Pancreas (tissue), 10 donors: ENCODE measurements at regions not wholly inside any gene's neighbourhood (a gene's known extent, or its start where the extent isn't known, plus 50 kb on each side); places are given as distances from the start of the nearest gene placed in this dataset.

ENCODE experiments used
- ATAC-seq, 4 donors: fragments of 200-7000 bp; cut with Tn5 transposase; one replicate each; pipeline versions ENCODE4 v1.8.0 to v1.9.1; 2020; ENCODE audit warnings: mild to moderate bottlenecking in 4 of 4, moderate library complexity in 4 of 4
- DNase-seq, 6 donors: peaks; one replicate each; pipeline ENCODE4 v3.0.0-alpha.2; 2020
- FAIRE-seq: peaks from 2 replicates; lab custom pipeline; 2012; peaks lifted over from hg19 to GRCh38; lab: Jason Lieb, UNC
- H3K27ac ChIP-seq, 4 donors: fragments of 200-600 bp; sonication (generic); 1 replicate in 3 of 4; 2 replicates in 1 of 4; pipeline versions ENCODE4 v1.5.0 to v1.8.0; 2020
- H3K27me3 ChIP-seq, 4 donors: fragments of 200-600 bp; one replicate each; pipeline ENCODE4 v1.8.0; 2021
- H3K36me3 ChIP-seq, 3 donors: fragments of 200-600 bp; sonication (generic) in 1 of 3; one replicate each; pipeline versions ENCODE4 v1.5.0 to v1.8.0; 2020 to 2021
- H3K4me1 ChIP-seq, 3 donors: fragments of 200-600 bp; one replicate each; pipeline ENCODE4 v1.8.0; 2021
- H3K4me3 ChIP-seq, 4 donors: fragments of 200-600 bp; sonication (generic) in 2 of 4; one replicate each; pipeline versions ENCODE4 v1.5.0 to v1.8.0; 2020 to 2021
- H3K9me3 ChIP-seq, 4 donors: fragments of 200-600 bp; one replicate each; pipeline ENCODE4 v1.8.0; 2021
- WGBS, 2 donors: extraction: QIAGEN DNeasy Blood & Tissue Kit; methylation state at CpG; one replicate each; pipeline ENCODE4 v1.1.7; 2013; 5-methylcytosine and 5-hydroxymethylcytosine counted together
- intact Hi-C, 3 donors: fragments of 100-400 bp; cut with DNase I; formaldehyde crosslinking; loops; one replicate each; pipeline versions ENCODE4 v1.11.1 to v1.14.2; 2022
- TF ChIP-seq, protein P1 (sequence below), 4 donors: fragments of 200-600 bp; sonication (generic) in 3 of 4; IDR thresholded peaks; one replicate each; pipeline versions ENCODE4 v1.5.0 to v1.8.0; 2021; ENCODE audit warnings: antibody characterized with exemption in 4 of 4
- donor health status: healthy with polysubstance abuse.
- donor health status: DM: no; HTN: no; CAD: no; lungs with moderate emphysema.
- donor health status: DM: no; HTN: no; CAD: no.
- donor health status: control.
- donor health status: control.
- donor health status: Bipolar disorder and iron deficiency.
- donor health status: DM: yes; HTN: yes; CAD: no.
- donor health status: DM: no; HTN: no; CAD: no.
- donor health status: DM: no; HTN: no; CAD: no.
- donor health status: DM: yes; HTN: yes; CAD: no.

DNA sequence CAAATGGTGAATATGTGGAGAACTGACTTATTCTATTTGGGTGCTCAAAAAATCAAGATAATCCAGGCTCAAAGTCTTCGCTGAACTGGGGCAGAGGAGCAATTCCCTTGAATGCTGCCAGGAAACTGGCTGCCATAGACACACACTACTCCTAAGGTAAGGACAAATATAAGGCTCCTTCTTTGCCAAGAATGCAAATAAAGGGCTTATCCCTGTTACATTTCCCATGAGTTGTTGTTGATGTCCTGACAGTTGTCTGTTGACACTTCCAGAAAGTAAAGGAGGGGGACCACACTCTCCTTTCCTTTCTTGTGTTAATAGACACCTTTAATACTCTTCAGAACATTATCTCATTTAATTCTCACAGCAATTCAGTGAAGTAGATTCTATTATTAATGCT is 212.2 kb upstream of the PTBP2 start:
- H3K27ac ChIP-seq: no peak overlapping the region
- ATAC-seq: no peak
- WGBS, 2 donors: 42 to 50% methylated on average over 1 of the region's 1 CpG
- TF ChIP-seq, protein P1, sequence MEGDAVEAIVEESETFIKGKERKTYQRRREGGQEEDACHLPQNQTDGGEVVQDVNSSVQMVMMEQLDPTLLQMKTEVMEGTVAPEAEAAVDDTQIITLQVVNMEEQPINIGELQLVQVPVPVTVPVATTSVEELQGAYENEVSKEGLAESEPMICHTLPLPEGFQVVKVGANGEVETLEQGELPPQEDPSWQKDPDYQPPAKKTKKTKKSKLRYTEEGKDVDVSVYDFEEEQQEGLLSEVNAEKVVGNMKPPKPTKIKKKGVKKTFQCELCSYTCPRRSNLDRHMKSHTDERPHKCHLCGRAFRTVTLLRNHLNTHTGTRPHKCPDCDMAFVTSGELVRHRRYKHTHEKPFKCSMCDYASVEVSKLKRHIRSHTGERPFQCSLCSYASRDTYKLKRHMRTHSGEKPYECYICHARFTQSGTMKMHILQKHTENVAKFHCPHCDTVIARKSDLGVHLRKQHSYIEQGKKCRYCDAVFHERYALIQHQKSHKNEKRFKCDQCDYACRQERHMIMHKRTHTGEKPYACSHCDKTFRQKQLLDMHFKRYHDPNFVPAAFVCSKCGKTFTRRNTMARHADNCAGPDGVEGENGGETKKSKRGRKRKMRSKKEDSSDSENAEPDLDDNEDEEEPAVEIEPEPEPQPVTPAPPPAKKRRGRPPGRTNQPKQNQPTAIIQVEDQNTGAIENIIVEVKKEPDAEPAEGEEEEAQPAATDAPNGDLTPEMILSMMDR (IDR thresholded peaks at IDR 0.05): no peak
- DNase-seq: no peak
- no peaks in the 10 kb centered on the region for H3K4me1 ChIP-seq
- no peak for FAIRE-seq
- H3K36me3 ChIP-seq: no peaks in the 10 kb centered on the region
- no peaks in the 10 kb centered on the region for H3K9me3 ChIP-seq
- H3K4me3 ChIP-seq: no peak overlapping the region
- intact Hi-C loops: no loop called here
- H3K27me3 ChIP-seq: no peaks in the 10 kb centered on the region

DNA sequence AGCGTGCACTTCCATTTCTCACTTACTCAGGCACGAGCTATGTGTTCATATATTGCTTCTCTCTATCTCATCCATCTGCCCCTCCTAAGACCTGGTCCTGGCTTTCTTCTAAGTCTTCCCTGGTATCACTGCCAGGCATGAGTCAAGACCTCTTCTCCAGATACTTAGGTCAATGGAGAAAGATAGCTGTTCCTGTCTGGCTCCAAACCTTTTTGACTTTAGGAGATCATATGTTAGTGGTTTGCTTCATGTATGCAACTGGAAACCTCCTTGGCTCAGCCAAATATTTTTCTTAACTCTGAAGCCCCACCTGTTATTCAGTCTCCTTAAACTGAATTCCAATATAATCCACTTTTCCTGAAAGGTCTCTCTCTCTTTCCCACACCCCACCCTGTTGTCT is 211.6 kb upstream of the PTBP2 start:
- H3K9me3 ChIP-seq: no peaks in the 10 kb centered on the region
- 87 to 90% methylated on average over 2 of the region's 2 CpGs for WGBS, 2 donors
- TF ChIP-seq, protein P1 (IDR thresholded peaks at IDR 0.05): no peak
- no peak for DNase-seq
- no peaks in the 10 kb centered on the region for H3K4me1 ChIP-seq
- intact Hi-C loops: no loop called here
- H3K4me3 ChIP-seq: no peak overlapping the region
- no peaks in the 10 kb centered on the region for H3K36me3 ChIP-seq
- H3K27ac ChIP-seq: no peak overlapping the region
- FAIRE-seq: no peak
- no peaks in the 10 kb centered on the region for H3K27me3 ChIP-seq
- ATAC-seq: no peak

DNA sequence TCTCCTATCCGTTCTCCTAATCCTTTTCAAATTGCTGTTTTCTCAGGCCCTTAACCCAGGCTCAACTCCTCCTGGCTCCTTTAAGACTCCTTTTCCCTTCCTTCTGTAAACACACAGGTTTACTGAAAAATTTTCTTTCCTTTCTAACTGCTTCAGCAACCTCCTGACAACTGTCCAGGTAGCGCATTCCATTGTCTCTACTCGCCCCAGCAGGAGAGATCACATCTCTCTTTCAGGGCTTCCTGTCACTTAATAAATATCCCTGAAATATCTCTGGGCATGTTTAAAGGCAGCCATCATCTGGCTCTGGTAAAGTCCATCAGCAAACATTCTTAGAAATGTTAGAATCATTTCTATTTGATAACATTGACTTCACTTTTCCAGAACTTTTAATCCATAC is 211.2 kb upstream of the PTBP2 start:
- H3K4me3 ChIP-seq: no peak overlapping the region
- no peaks in the 10 kb centered on the region for H3K9me3 ChIP-seq
- ATAC-seq: no peak
- H3K27ac ChIP-seq: no peak overlapping the region
- DNase-seq: no peak
- H3K36me3 ChIP-seq: no peaks in the 10 kb centered on the region
- intact Hi-C loops: no loop called here
- TF ChIP-seq, protein P1 (IDR thresholded peaks at IDR 0.05): no peak
- no peaks in the 10 kb centered on the region for H3K4me1 ChIP-seq
- no peaks in the 10 kb centered on the region for H3K27me3 ChIP-seq
- WGBS, 2 donors: 55 to 61% methylated on average over 3 of the region's 3 CpGs
- FAIRE-seq: no peak

DNA sequence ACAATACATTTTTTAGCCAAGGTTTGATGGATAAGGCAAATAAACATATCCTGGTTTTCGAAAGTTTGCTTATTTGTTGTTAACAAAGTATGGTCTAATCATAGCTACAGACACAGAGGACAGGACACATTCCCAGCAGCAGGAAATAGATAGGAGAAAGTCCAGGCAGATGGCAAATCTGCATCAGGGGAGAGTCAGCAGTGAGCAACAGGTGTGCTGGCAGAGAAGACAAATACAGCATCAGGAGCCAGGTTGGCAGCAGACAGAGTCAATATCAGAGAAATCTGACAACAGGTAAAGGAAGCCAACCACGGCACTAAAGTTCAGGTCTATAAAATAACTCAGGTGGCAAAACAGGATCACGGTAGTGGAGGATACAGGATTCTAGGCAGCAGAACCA is 210.7 kb upstream of the PTBP2 start:
- TF ChIP-seq, protein P1 (IDR thresholded peaks at IDR 0.05): no peak
- ATAC-seq (peak in 2 of 4 donors; percentile 41 to 72), FAIRE-seq (no peak), DNase-seq (peak in 1 of 6 donors; percentile 7)
- 25% methylated on average over 3 of the region's 3 CpGs for WGBS, 2 donors
- no peak overlapping the region for H3K4me3 ChIP-seq
- no peaks in the 10 kb centered on the region for H3K27me3 ChIP-seq
- no peaks in the 10 kb centered on the region for H3K4me1 ChIP-seq
- H3K9me3 ChIP-seq: no peaks in the 10 kb centered on the region
- no peaks in the 10 kb centered on the region for H3K36me3 ChIP-seq
- no peak overlapping the region for H3K27ac ChIP-seq
- intact Hi-C loops: no loop called here

DNA sequence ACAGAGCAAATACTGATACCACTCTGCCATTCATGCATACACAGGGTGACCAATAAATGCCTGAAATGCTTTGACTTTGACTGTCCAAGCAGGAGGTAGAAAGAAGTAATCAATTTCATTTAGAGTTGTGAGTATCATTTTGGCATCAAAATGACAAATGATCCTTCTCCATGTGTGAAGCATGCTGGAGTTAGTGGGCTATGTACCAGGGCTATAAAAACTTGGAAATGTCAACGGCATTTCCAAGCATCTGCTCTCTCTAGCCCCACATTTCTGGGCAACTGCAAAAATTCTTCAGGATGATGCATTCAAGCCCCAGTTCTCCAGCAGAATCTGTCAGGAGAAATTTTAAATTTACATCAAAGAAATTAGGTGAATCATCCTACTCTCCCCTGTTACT is 208.4 kb upstream of the PTBP2 start:
- H3K27me3 ChIP-seq: no peaks in the 10 kb centered on the region
- TF ChIP-seq, protein P1 (IDR thresholded peaks at IDR 0.05): no peak

More for the DNA sequence above, 208.4 kb upstream of the PTBP2 start:
- no peak for DNase-seq
- Histone ChIP-seq H3K27ac (no peak overlapping the region), H3K9me3 (no peaks in the 10 kb centered on the region), H3K4me3 (no peak overlapping the region), H3K4me1 (no peaks in the 10 kb centered on the region), H3K36me3 (no peaks in the 10 kb centered on the region)
- intact Hi-C loops: no loop called here
- WGBS, 2 donors: 45 to 47% methylated on average over 1 of the region's 1 CpG
- no peak for FAIRE-seq
- ATAC-seq: no peak
